ENCODE measurements at regions not wholly inside any gene's neighbourhood (a gene's known extent, or its start where the extent isn't known, plus 50 kb on each side); places are given as distances from the start of the nearest gene placed in this dataset. TPM values are rescaled to one million over a fixed set of nuclear protein-coding genes. Genes with fewer than 3 reads are reported as not detected.
"Not testable (repeated sequence)": the region's sequence is repeated elsewhere in the genome, so short reads cannot be mapped to it uniquely, and the experiment has no call there.

DNA sequence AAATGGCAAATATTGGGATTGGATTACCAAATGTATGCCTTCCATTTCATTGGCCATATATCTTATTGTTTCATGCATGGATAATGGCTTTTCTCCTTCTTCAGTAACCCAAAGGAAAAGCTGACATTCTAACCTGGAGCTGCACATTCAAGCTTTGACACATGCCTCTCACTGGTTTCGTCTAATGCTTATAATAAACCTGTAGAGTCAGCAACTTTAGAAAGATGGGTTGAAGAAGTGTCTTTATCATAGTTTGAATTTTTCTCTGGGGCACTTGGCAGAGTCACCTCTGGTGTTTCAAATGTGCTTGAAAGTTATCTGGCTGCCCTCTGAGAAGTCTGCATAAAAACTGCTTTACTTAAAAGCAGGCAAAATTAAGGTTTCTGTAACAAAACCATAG, 55.4 kb upstream of the GOLGA8A start:
- CTCF ChIA-PET = no interaction called here
- TF ChIP-seq, protein P1, sequence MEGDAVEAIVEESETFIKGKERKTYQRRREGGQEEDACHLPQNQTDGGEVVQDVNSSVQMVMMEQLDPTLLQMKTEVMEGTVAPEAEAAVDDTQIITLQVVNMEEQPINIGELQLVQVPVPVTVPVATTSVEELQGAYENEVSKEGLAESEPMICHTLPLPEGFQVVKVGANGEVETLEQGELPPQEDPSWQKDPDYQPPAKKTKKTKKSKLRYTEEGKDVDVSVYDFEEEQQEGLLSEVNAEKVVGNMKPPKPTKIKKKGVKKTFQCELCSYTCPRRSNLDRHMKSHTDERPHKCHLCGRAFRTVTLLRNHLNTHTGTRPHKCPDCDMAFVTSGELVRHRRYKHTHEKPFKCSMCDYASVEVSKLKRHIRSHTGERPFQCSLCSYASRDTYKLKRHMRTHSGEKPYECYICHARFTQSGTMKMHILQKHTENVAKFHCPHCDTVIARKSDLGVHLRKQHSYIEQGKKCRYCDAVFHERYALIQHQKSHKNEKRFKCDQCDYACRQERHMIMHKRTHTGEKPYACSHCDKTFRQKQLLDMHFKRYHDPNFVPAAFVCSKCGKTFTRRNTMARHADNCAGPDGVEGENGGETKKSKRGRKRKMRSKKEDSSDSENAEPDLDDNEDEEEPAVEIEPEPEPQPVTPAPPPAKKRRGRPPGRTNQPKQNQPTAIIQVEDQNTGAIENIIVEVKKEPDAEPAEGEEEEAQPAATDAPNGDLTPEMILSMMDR (IDR thresholded peaks at IDR 0.05; ENCODE audit: low read depth, low read length) = no peak
- POLR2A ChIA-PET = no interaction called here
- H3K27ac ChIP-seq (ENCODE audit: low read depth, low read length) = no peak overlapping the region
- peaks cover 46% of the 10 kb centered on the region for H3K27me3 ChIP-seq (ENCODE audit: control insufficient read depth, insufficient read depth, low read length)
- peaks cover 6% of the 10 kb centered on the region; the same call in 1 of the 2 replicates for H3K9me3 ChIP-seq (ENCODE audit: control insufficient read depth, insufficient read depth, low read length)
- no peak for DNase-seq (ENCODE audit: low read depth, low spot score)
- H3K4me3 ChIP-seq (ENCODE audit: low read depth, low read length) = no peak overlapping the region

DNA sequence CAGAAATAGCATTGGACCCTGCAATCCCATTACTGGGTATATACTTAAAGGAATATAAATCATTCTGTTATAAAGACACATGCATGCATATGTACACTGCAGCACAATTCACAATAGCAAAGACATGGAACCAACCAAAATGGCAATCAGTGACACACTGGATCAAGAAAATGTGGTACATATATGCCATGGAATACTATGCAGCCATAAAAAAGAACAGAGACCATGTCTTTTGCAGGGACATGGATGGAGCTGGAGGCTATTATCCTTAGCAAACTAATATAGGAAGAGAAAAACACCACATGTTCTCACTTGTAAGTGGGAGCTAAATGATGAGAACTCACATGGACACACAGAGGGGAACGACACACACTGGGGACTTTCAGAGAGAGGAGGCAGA, 53.9 kb upstream of the GOLGA8A start:
- H3K9me3 ChIP-seq (ENCODE audit: control insufficient read depth, insufficient read depth, low read length); POLR2A ChIA-PET; DNase-seq (ENCODE audit: low read depth, low spot score); H3K4me3 ChIP-seq (ENCODE audit: low read depth, low read length); H3K27ac ChIP-seq (ENCODE audit: low read depth, low read length); CTCF ChIA-PET: not testable (repeated sequence)
- H3K27me3 ChIP-seq (ENCODE audit: control insufficient read depth, insufficient read depth, low read length) = peaks cover 42% of the 10 kb centered on the region

DNA sequence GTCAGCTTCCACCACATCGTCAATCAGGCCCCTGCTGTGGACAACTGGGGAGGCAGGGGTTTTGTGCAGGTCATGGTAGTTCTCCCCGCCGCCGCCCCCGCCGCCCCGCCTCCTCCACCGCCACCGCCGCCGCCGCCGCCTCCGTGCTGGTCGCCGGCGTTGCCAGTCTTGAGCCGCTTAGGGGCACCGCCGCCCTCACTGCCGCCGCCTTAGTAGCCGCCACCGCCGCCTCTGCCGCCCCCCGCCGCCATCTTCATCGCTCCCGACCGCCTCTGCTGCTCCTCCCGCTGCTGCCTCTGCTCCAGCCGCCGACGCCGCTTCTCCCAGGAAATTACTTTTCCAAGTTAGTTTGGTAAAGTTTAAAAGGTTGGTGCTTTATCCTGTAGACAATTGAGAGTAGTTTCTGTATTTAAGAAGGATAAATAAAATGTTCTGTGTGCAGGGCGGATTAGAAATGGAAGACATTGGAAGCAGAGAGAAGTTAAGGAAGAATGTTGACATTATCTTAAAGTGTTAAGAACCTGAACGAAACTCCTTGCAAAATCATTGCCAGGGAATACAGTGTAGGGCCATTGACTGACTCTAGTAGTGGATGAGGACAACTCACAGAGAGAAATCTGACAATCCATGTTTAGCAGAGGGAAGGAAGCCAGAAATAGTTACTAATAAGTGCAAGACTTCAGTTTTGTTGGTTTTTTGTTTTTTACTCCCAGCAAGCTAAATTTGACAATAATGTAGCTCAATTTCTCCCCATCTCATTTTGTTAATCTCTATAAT, 53.0 kb upstream of the GOLGA8A start:
- no peak overlapping the region for H3K4me3 ChIP-seq (ENCODE audit: low read depth, low read length)
- DNase-seq (ENCODE audit: low read depth, low spot score) = no peak
- ChIA-PET POLR2A (no interaction called here), CTCF (interaction anchor here (0.6 kb wide), 1 partner anchor 585 kb away, joined by 7 read pairs; no protein-coding TSS in a partner anchor)
- TF ChIP-seq, protein P1 (IDR thresholded peaks at IDR 0.05; ENCODE audit: low read depth, low read length) = no peak
- H3K27ac ChIP-seq (ENCODE audit: low read depth, low read length) = no peak overlapping the region
- peaks cover 35% of the 10 kb centered on the region for H3K27me3 ChIP-seq (ENCODE audit: control insufficient read depth, insufficient read depth, low read length)
- H3K9me3 ChIP-seq (ENCODE audit: control insufficient read depth, insufficient read depth, low read length) = peaks cover 6% of the 10 kb centered on the region; the same call in 1 of the 2 replicates

DNA sequence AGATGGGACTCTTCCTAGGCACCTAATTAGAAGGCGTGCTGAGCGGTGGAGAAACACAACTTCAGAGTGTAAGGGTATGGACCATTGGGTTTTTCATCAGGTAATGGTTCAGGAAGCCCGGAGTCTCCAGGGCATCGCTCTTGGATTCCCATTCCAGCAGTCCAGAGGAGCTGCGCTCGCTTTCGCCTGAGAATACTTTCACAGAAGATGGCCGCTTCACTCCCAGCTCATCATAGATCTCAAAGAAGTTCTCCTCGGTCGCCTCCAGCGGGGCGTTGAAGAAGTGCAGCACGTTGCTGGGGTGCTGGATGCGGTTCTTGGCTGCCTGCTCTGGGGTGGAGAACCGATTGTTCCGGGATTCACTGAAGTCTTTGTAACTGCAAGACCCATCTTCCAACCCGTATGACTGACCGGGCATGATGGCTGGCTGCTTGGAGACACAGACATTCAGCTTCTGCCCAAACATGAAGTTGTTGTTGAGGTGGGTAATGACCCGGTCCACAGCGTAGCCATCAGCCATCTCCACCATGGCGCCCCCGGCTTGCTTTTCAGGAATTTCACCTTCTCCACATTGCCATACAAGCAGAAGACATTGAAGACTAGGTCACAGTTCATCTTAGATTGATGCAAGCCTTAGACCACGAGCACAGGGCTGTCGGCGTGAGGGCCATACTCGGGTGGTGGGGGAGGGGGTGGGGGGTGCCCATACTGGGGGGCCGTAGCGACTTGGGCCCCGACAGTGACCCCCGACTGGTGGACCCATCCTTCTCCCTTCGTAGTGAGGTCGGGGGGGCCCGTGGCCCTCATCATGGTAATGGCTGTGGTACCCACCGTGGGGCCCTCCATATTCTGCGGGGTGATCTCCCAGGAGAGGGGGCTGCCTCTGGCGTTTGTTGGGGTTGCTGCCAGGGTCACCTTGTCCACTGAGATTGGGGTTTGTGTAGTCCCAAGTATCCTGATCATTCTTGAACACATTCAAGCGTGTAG, 51.7 kb upstream of the GOLGA8A start:
- H3K27ac ChIP-seq (ENCODE audit: low read depth, low read length); DNase-seq (ENCODE audit: low read depth, low spot score); H3K4me3 ChIP-seq (ENCODE audit: low read depth, low read length); POLR2A ChIA-PET; H3K9me3 ChIP-seq (ENCODE audit: control insufficient read depth, insufficient read depth, low read length): not testable (repeated sequence)
- CTCF ChIA-PET = interaction anchor here (0.5 kb wide), 1 partner anchor 296 kb away, joined by 3 read pairs; no protein-coding TSS in a partner anchor
- H3K27me3 ChIP-seq (ENCODE audit: control insufficient read depth, insufficient read depth, low read length) = peaks cover 22% of the 10 kb centered on the region

Small RNAs in the stretch of these regions (small RNA-seq; reads per million reads assigned to genes)
- not detected for gene MIR1233-2 (ENCODE audit: insufficient read length, low read depth)

Measured in AG04450 (cell line).